Activated naive CD8-positive, alpha-beta T cell treated with anti-CD3 and anti-CD28 coated beads, Interleukin-2, amount 50 U/mL, for 24 hours (primary cell): ENCODE measurements at regions not wholly inside any gene's neighbourhood (a gene's known extent, or its start where the extent isn't known, plus 50 kb on each side); places are given as distances from the start of the nearest gene placed in this dataset.
A peak's percentile ranks its signal among the peaks of the same experiment; 100 is the strongest.

Source experiments
- ATAC-seq: fragments of 150-1000 bp; cut with Tn5 transposase; one replicate; pipeline ENCODE4 v1.10.0; 2021
- DNase-seq: peaks from one replicate; pipeline ENCODE4 v3.0.0; 2021
- H3K27ac Mint-ChIP-seq: one replicate; pipeline ENCODE4 v1.8.0; 2021; ENCODE audit warnings: mild to moderate bottlenecking, mixed read lengths
- H3K27me3 Mint-ChIP-seq: one replicate; pipeline ENCODE4 v1.8.0; 2021; ENCODE audit warnings: mixed read lengths
- H3K36me3 Mint-ChIP-seq: one replicate; pipeline ENCODE4 v1.8.0; 2021; ENCODE audit warnings: low read depth, mixed read lengths
- H3K4me1 Mint-ChIP-seq: one replicate; pipeline ENCODE4 v1.8.0; 2021; ENCODE audit warnings: mixed read lengths
- H3K4me3 Mint-ChIP-seq: one replicate; pipeline ENCODE4 v1.8.0; 2021; ENCODE audit warnings: mild to moderate bottlenecking, moderate library complexity, mixed read lengths
- H3K9me3 Mint-ChIP-seq: one replicate; pipeline ENCODE4 v1.8.0; 2021; ENCODE audit warnings: mixed read lengths

DNA sequence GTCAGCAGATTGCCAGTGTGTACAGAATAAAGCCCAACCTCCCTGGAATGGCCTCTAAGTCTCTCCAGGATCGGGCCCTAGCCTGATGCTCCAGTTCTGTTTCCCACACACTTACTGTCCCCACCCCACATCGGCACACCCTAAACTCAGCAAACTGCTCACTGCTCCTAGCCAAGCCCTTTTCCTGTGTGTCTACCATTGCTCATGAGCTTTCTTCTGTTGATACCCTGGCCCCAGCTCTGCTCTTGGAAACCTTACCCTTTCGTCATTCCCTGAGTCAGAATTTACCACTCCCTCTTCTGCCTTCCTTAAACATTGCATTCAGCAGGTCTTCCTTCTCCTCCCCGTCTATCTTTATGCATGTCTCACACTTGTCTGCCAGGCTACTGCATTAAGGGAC, 158.9 kb downstream of the TMX1 start:
- H3K27ac Mint-ChIP-seq, result no peak overlapping the region
- H3K9me3 Mint-ChIP-seq, result no peaks in the 10 kb centered on the region
- peaks cover 9% of the 10 kb centered on the region for H3K27me3 Mint-ChIP-seq
- H3K36me3 Mint-ChIP-seq, result no peaks in the 10 kb centered on the region
- no peak overlapping the region for H3K4me3 Mint-ChIP-seq
- no peak for DNase-seq
- ATAC-seq, result no peak
- H3K4me1 Mint-ChIP-seq, result no peaks in the 10 kb centered on the region

DNA sequence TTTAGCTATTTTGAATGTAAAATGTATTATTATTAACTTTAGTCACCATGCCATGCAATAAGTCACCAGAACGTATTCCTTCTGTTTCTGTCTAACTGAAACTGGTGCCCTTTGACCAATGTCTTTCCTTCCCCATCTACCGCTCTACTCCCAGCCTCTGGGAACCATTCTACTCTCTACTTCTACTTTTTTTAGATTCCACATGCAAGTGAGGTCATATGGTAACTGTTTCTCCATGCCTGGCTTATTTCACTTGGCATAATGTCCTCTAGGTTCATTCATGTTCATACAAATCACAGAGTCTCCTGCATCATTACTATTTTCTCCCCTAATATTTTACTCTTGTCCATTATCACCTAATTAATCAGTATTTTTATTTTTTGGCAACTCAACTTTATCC, 160.1 kb downstream of the TMX1 start:
- Mint-ChIP-seq H3K27me3 (peaks cover 9% of the 10 kb centered on the region), H3K36me3 (no peaks in the 10 kb centered on the region), H3K27ac (no peak overlapping the region), H3K9me3 (no peaks in the 10 kb centered on the region), H3K4me3 (no peak overlapping the region), H3K4me1 (no peaks in the 10 kb centered on the region)
- no peak for DNase-seq
- ATAC-seq, result no peak

DNA sequence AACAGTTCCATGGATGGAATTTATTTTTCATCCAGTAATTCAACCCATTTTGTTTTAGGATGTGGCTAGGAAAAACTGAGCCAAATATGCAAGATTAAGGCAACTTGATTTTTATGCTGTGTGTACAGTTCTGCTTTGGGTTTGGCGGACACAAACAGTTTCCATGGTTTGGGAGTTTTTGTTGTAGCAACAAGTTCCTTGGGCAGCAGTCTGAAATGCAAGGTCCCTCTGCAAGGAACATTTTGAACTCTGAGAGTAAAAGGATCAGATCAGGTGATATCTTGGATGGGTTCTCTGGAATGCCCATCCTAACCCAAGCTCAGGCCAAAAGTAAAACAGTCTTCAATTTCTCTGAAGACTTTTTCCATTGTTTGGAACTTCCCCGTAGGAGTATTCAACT, 161.2 kb downstream of the TMX1 start:
- Mint-ChIP-seq H3K4me1 (no peaks in the 10 kb centered on the region), H3K27ac (no peak overlapping the region), H3K36me3 (no peaks in the 10 kb centered on the region), H3K27me3 (peaks cover 11% of the 10 kb centered on the region), H3K9me3 (no peaks in the 10 kb centered on the region), H3K4me3 (no peak overlapping the region)
- ATAC-seq (no peak), DNase-seq (no peak)

DNA sequence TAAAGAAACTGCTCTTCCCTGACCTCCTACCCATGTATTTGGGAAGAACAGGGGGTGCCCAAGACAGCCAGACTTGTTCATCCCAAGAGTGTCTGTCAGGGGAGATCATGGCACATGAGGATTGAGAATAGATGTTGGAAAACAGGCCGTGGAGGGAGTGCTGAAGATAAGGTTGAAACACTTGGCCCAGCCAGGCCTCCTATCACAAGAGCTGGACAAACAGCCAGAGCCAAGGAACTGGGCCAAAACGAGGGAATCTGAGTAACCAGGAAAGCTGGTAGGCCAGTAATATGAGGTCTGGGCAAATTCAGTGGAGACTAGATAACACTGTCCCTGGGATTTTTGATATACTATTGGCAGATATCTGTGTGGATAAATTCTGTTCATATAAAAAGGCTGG, 161.7 kb downstream of the TMX1 start:
- DNase-seq, result no peak
- no peaks in the 10 kb centered on the region for H3K36me3 Mint-ChIP-seq
- H3K27me3 Mint-ChIP-seq, result peaks cover 13% of the 10 kb centered on the region
- ATAC-seq, result no peak
- no peaks in the 10 kb centered on the region for H3K4me1 Mint-ChIP-seq
- H3K9me3 Mint-ChIP-seq, result no peaks in the 10 kb centered on the region
- H3K27ac Mint-ChIP-seq, result no peak overlapping the region
- H3K4me3 Mint-ChIP-seq, result no peak overlapping the region

DNA sequence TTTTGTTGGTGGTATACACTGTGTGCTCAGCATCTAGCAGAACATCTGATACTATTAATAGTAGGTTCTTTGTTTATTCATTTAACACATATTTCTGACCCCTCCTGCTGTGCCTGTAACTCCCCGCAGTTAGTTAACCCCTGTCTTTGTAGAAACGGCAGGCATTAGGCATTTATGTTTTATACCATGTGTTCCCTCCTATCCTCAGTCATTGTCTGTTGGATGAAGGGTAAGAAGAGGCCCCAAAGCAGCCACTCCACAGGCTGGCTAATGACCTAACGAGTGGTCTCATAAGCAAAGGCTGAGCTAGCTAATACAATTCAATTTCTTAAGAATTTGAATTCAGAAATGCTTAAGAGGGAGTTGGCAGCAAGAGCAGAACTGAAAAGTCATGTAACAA, 170.8 kb downstream of the TMX1 start:
- no peaks in the 10 kb centered on the region for H3K36me3 Mint-ChIP-seq
- no peak overlapping the region for H3K4me3 Mint-ChIP-seq
- H3K9me3 Mint-ChIP-seq, result peaks cover 11% of the 10 kb centered on the region
- DNase-seq, result no peak
- no peak overlapping the region for H3K27ac Mint-ChIP-seq
- H3K4me1 Mint-ChIP-seq, result no peaks in the 10 kb centered on the region
- peaks cover 3% of the 10 kb centered on the region for H3K27me3 Mint-ChIP-seq
- ATAC-seq, result no peak

DNA sequence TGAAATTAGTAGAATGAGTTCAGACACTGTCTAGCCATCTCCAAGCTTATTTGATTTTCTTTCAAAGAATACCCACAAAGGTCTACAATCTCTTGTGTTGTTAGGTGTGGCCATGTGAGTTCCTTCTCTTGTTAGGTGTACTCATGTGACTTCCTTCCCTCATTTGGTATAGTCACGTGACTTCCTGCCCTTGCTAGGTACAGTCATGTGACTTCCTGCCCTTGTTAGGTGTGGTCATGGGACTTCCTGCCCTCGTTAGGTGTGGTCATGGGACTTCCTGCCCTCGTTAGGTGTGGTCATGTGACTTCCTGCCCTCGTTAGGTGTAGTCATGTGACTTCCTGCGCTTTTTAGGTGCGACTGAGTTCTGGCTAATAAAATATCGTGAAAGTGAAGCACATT, 179.6 kb downstream of the TMX1 start:
- Mint-ChIP-seq H3K27me3 (peaks cover 9% of the 10 kb centered on the region), H3K4me1 (peaks cover 9% of the 10 kb centered on the region), H3K4me3 (no peak overlapping the region), H3K27ac (peak overlapping the region; percentile 26), H3K9me3 (peaks cover 32% of the 10 kb centered on the region), H3K36me3 (peaks cover 2% of the 10 kb centered on the region)
- ATAC-seq (no peak), DNase-seq (peak; percentile 4)

DNA sequence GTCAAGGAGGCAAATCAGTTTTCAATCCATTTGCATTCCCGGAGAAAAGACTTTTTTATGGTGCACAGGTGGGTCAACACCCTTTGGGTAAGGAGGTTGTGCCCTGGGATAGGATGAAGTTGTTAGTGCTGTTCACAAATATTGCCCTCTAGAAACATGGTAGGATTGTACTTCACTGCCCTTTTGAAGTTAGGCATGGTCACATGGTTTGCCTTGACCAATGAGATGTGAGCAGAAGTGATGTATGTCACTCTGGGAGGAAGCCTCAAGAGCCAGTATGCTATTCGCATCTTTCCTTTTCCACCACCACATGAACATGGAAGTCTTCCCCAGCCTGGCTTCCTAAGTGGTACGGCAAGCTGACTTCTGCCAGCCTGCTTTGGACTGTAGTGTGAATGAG, 182.7 kb downstream of the TMX1 start:
- Mint-ChIP-seq H3K9me3 (peaks cover 23% of the 10 kb centered on the region), H3K27me3 (peaks cover 2% of the 10 kb centered on the region), H3K4me3 (no peak overlapping the region), H3K4me1 (peaks cover 9% of the 10 kb centered on the region), H3K36me3 (peaks cover 2% of the 10 kb centered on the region), H3K27ac (no peak overlapping the region)
- no peak for ATAC-seq
- DNase-seq, result no peak

DNA sequence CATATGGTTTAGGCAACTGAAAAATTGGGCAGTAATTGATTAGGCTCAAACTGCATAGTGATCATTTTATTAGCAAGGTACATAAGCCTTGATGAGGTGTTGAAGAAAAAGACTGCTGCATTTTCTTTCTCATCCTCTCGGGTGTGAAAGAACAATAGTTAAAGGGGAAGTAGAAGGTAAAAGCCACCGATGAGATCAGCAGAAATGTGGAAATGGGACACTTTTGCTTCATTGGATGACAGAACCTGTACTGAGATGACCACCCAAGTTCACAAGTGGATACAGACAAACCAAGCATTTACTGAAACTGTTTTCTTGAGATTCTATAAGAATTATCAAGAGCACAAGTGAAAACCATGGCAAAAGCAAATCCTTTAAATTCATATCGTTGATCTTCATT, 184.0 kb downstream of the TMX1 start:
- Mint-ChIP-seq H3K4me1 (peaks cover 9% of the 10 kb centered on the region), H3K27me3 (peaks cover 4% of the 10 kb centered on the region)
- no peak for ATAC-seq

DNA sequence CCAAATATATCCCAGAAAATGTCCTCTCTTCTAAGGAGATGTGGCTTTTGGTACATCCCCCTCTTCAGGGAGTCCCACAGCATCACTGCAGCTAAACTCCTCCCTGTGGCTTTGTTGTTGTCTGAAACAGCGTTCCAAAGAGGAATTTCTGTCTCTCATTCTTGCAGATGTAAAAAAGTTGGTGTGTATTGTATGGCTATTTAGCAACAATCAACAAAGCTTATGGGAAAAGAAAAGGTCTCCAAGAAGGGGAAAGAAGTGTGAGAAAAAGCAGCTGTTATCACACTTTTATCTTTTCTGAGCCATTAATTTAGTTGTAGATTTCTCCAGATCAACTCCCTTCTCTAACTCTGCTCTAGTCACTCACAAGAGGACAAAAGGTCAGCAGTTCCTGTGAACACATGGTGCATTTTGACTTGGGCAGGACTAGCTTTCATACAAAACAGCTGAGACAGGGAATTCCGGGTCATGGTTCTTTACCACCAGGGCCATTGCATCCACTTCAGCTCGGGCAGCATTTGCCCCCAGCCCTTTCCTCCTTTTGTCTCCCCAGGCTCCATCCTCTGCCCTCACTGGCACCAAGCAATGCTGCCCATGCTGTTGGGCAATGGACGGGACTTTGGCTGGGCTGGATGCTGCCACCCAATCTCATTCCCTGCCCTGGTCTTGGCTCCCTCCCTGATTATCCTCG, 184.7 kb downstream of the TMX1 start:
- DNase-seq (no peak), ATAC-seq (no peak)
- H3K27ac Mint-ChIP-seq, result no peak overlapping the region
- H3K4me3 Mint-ChIP-seq, result no peak overlapping the region
- peaks cover 7% of the 10 kb centered on the region for H3K4me1 Mint-ChIP-seq
- peaks cover 4% of the 10 kb centered on the region for H3K27me3 Mint-ChIP-seq
- H3K36me3 Mint-ChIP-seq, result peaks cover 2% of the 10 kb centered on the region
- peaks cover 21% of the 10 kb centered on the region for H3K9me3 Mint-ChIP-seq

More for the DNA sequence above, 184.0 kb downstream of the TMX1 start:
- DNase-seq, result no peak
- no peak overlapping the region for H3K27ac Mint-ChIP-seq
- peaks cover 21% of the 10 kb centered on the region for H3K9me3 Mint-ChIP-seq
- peaks cover 2% of the 10 kb centered on the region for H3K36me3 Mint-ChIP-seq
- no peak overlapping the region for H3K4me3 Mint-ChIP-seq

DNA sequence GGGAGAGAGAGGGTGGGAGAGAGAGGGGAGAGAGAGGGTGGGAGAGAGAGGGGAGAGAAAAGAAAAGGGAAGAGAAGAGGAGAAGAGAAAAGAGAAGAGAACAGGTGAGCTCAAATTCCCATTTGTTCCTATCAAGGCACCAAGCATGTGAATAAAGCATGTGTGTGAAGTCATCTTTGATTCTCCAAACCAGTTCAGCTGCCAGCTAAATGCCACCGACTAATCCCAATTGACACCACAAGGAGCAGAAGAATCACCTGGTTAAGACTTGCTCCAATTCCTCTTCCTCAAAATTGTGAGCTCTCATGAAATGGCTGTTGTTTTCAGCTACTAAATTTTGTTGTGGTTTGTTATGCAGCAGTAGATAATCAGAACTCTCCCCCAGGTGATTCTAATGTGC, 188.9 kb downstream of the TMX1 start:
- Mint-ChIP-seq H3K9me3 (no peaks in the 10 kb centered on the region), H3K36me3 (no peaks in the 10 kb centered on the region), H3K27ac (no peak overlapping the region), H3K27me3 (peaks cover 13% of the 10 kb centered on the region), H3K4me1 (no peaks in the 10 kb centered on the region), H3K4me3 (no peak overlapping the region)
- ATAC-seq (no peak), DNase-seq (no peak)

DNA sequence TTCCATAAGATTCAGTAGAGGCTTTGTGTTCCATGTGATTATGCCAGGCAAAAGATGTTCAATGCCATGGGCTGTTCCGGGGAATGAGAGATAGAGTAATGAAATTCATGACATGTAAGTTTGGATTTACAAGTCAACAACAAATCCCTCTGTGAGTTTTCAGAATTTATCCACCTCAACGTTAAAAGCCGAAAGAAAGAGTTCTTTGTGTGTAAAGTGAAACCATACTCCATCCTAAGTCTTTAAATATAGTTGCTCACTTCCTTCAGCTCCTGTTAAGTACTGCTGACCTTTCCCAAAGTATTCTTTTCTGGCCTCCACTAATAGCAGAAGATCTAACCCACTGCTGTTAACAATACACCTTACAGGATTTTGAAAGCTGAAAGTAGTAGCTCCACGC, 190.0 kb downstream of the TMX1 start:
- DNase-seq (no peak), ATAC-seq (no peak)
- Mint-ChIP-seq H3K4me1 (no peaks in the 10 kb centered on the region), H3K27me3 (peaks cover 15% of the 10 kb centered on the region), H3K9me3 (no peaks in the 10 kb centered on the region), H3K36me3 (no peaks in the 10 kb centered on the region), H3K27ac (no peak overlapping the region), H3K4me3 (no peak overlapping the region)

DNA sequence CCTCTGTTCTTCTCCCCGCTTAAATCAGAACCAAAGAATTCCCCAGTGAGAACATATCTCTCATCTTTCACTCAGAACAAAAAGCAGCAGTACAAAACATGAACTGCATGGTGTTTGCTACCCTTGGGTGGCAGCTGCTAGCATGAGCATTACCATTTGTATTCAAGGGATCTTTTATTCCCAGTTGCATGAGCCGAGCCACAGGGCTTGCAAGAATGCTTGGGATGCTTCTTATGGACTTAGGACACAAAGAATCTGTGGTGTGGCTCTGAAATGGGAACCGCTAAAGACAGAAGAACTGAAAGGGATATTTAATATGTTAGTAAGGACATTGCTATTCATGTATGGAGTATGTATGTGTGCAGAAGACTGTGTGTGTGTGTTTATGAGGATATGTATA, 190.6 kb downstream of the TMX1 start:
- ATAC-seq (no peak), DNase-seq (no peak)
- no peak overlapping the region for H3K27ac Mint-ChIP-seq
- H3K9me3 Mint-ChIP-seq, result no peaks in the 10 kb centered on the region
- H3K4me3 Mint-ChIP-seq, result no peak overlapping the region
- H3K36me3 Mint-ChIP-seq, result no peaks in the 10 kb centered on the region
- no peaks in the 10 kb centered on the region for H3K4me1 Mint-ChIP-seq
- peaks cover 15% of the 10 kb centered on the region for H3K27me3 Mint-ChIP-seq

DNA sequence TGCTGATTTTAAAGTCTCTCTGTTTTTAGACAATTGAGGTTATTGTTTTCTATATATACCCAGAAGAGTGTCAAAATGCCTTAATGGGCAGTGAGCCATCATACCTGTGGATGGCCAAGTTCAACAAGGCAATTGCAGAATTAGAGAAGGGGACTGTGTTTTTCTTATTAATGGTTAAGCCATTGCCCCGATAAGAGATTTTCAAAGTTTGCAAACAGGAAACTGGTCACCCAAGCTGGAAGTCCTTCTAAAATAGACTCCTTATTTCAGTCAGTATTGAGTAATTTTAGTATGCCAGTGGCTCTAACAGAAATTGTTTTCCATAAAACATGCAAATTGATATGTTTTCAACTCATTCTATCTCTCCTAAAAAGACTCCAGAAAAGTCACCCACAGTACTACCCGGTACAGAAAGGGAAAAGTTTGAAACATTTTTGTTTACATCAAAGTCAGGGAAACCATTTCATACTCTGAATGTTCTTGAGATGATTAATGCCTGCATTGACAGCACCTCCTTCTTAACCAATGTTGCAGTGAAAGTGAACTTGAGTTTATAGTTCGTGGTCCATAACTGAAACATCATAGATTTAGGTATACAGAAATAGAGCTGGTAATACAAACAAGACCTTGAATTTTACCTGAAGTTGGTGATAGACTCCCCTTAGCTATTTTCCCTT, 191.1 kb downstream of the TMX1 start:
- Mint-ChIP-seq H3K36me3 (no peaks in the 10 kb centered on the region), H3K27ac (no peak overlapping the region), H3K4me1 (no peaks in the 10 kb centered on the region), H3K4me3 (no peak overlapping the region), H3K9me3 (no peaks in the 10 kb centered on the region), H3K27me3 (peaks cover 15% of the 10 kb centered on the region)
- DNase-seq (no peak), ATAC-seq (no peak)

DNA sequence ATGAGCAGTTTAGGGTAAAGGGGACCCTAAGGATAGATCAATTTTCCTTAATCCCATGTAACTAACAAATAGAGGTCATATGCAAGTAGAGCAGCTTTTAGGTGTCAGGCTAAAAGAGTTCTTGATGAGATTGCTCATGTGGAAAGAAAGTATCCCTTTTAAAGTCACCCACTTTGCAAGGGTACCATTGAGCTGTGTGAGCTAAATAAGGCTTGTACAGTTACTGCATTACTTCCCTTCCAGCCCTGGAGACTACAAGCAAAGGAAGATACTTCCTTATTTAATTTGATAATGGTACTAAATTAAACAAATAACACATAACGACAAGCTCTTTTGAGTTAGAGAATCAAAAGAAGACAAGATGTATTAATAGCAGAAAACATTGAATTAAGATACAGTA, 191.7 kb downstream of the TMX1 start:
- no peak for DNase-seq
- Mint-ChIP-seq H3K36me3 (no peaks in the 10 kb centered on the region), H3K27me3 (peaks cover 18% of the 10 kb centered on the region), H3K9me3 (no peaks in the 10 kb centered on the region), H3K4me1 (no peaks in the 10 kb centered on the region), H3K4me3 (no peak overlapping the region), H3K27ac (no peak overlapping the region)
- ATAC-seq, result no peak

DNA sequence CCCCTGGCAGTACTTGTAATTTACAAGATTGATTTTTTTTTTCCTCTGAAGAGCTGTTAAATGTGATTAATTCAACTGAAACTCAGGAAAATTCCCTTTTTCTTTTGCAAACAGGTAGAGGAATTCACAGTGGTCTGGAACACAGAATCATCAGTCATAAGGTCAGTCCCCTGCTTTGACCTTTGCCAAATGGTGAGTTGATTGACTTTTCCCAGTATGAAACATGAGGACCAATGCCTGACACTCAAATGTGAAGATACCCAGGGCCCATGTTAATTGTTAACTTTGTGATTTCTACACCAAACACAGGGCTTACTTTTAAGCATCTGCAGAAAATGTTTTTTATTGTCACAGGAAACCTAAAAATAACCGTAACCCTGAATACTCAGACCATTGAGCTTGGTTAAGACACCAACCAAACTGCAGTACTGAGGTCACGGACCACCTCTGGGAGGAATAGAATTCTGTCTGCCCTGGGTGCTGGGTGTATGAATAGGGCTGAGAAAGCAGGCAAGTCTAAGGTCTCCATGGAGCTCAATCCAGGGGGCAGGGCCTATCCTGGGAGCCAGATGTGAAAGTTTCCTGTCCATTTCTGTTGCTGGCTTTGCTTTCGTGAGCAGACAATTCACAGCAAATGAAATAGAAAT, 192.4 kb downstream of the TMX1 start:
- no peaks in the 10 kb centered on the region for H3K36me3 Mint-ChIP-seq
- H3K27me3 Mint-ChIP-seq, result peaks cover 18% of the 10 kb centered on the region
- no peak for DNase-seq
- H3K9me3 Mint-ChIP-seq, result no peaks in the 10 kb centered on the region
- no peaks in the 10 kb centered on the region for H3K4me1 Mint-ChIP-seq
- no peak overlapping the region for H3K4me3 Mint-ChIP-seq
- H3K27ac Mint-ChIP-seq, result no peak overlapping the region
- ATAC-seq, result no peak
